Stimulated activated CD4-positive, alpha-beta T cell treated with anti-CD3 and anti-CD28 coated beads, Interleukin-1b, Interleukin-23, amount 100 ng/mL, for 1 hour (primary cell): ENCODE measurements at regions not wholly inside any gene's neighbourhood (a gene's known extent, or its start where the extent isn't known, plus 50 kb on each side); places are given as distances from the start of the nearest gene placed in this dataset.
"Not testable (repeated sequence)": the region's sequence is repeated elsewhere in the genome, so short reads cannot be mapped to it uniquely, and the experiment has no call there.

Experiments
- DNase-seq, 2 donors: peaks; one replicate each; pipeline ENCODE4 v3.0.0-alpha.2; 2020; ENCODE audit warnings: low read depth in 2 of 2

- DNase-seq, result no peak
Observed at GRCh38 chr16:88331989-88332920, 50.5 kb upstream of the ZNF469 start.

- DNase-seq, result not testable (repeated sequence)
Observed at GRCh38 chr16:88332921-88333825, 49.6 kb upstream of the ZNF469 start.
